Peyer's patch (tissue), 4 donors: ENCODE measurements at regions not wholly inside any gene's neighbourhood (a gene's known extent, or its start where the extent isn't known, plus 50 kb on each side); places are given as distances from the start of the nearest gene placed in this dataset.
A peak's percentile ranks its signal among the peaks of the same experiment; 100 is the strongest.

Experiments used
- DNase-seq, 3 donors: peaks; one replicate each; pipeline ENCODE4 v3.0.0-alpha.2; 2017 to 2019
- H3K27ac ChIP-seq, 4 donors: fragments of 200-600 bp; sonication (generic); one replicate each; pipeline ENCODE4 v1.5.1; 2016 to 2019
- H3K27me3 ChIP-seq, 2 donors: fragments of 200-600 bp; sonication (generic); one replicate each; pipeline ENCODE4 v1.5.1; 2019
- H3K36me3 ChIP-seq, 3 donors: fragments of 200-600 bp; sonication (generic); one replicate each; pipeline ENCODE4 v1.5.1; 2016 to 2019
- H3K4me1 ChIP-seq, 4 donors: fragments of 200-600 bp; sonication (generic); one replicate each; pipeline ENCODE4 v1.5.1; 2016 to 2019
- H3K4me3 ChIP-seq, 4 donors: fragments of 200-600 bp; sonication (generic); 1 replicate in 3 of 4; 2 replicates in 1 of 4; pipeline ENCODE4 v1.5.1; 2016 to 2019; ENCODE audit warnings: mild to moderate bottlenecking in 1 of 4
- H3K9me3 ChIP-seq, 4 donors: fragments of 200-600 bp; sonication (generic); one replicate each; pipeline ENCODE4 v1.5.1; 2016 to 2019; ENCODE audit warnings: mild to moderate bottlenecking in 1 of 4
- CTCF ChIP-seq, 6 experiments: fragments of 450-650 bp in 4 of 6; fragments of 200-600 bp in 2 of 6; sonication (generic) in 1 of 6; IDR thresholded peaks; one replicate each; pipeline ENCODE4 v1.5.1; 2017 to 2019; ENCODE audit warnings: antibody characterized with exemption in 6 of 6, mild to moderate bottlenecking in 3 of 6, moderate library complexity in 1 of 6
- POLR2A ChIP-seq, 2 donors: fragments of 450-650 bp; IDR thresholded peaks; one replicate each; pipeline ENCODE4 v1.5.1; 2017; ENCODE audit warnings: antibody characterized with exemption in 2 of 2, mild to moderate bottlenecking in 2 of 2, moderate library complexity in 2 of 2

GRCh38 chr17:83194761-83195329 is 115.4 kb downstream of the METRNL start:
- peak in 2 of 3 donors; percentile 11 to 43 for DNase-seq

GRCh38 chr17:83195330-83196023 is 116.1 kb downstream of the METRNL start:
- Histone ChIP-seq H3K27me3 (no peaks in the 10 kb centered on the region), H3K36me3 (no peaks in the 10 kb centered on the region), H3K9me3 (no peaks in the 10 kb centered on the region), H3K4me1 (peaks cover 0 to 22% (median 9%) of the 10 kb centered on the region in 4 donors), H3K27ac (peak overlapping the region in 1 of 4 donors; percentile 49), H3K4me3 (no peak overlapping the region)
- DNase-seq, result peak in 2 of 3 donors; percentile 10 to 45
- no peak for TF ChIP-seq CTCF (IDR thresholded peaks at IDR 0.05)

More at GRCh38 chr17:83194761-83195329, 115.4 kb downstream of the METRNL start:
- no peaks in the 10 kb centered on the region for H3K9me3 ChIP-seq
- no peaks in the 10 kb centered on the region for H3K36me3 ChIP-seq
- no peaks in the 10 kb centered on the region for H3K27me3 ChIP-seq
- peaks cover 0 to 16% (median 5%) of the 10 kb centered on the region in 4 donors for H3K4me1 ChIP-seq
- H3K27ac ChIP-seq, result no peak overlapping the region
- H3K4me3 ChIP-seq, result no peak overlapping the region
- no peak for TF ChIP-seq POLR2A (IDR thresholded peaks at IDR 0.05)
- no peak for TF ChIP-seq CTCF (IDR thresholded peaks at IDR 0.05)

- peak in 2 of 3 donors; percentile 12 to 42 for DNase-seq
- peak overlapping the region in 1 of 4 donors; percentile 49 for H3K27ac ChIP-seq
- no peaks in the 10 kb centered on the region for H3K36me3 ChIP-seq
- TF ChIP-seq CTCF (IDR thresholded peaks at IDR 0.05) (no peak), POLR2A (IDR thresholded peaks at IDR 0.05) (no peak)
- no peak overlapping the region for H3K4me3 ChIP-seq
- no peaks in the 10 kb centered on the region for H3K9me3 ChIP-seq
- no peaks in the 10 kb centered on the region for H3K27me3 ChIP-seq
- peaks cover 0 to 28% (median 14%) of the 10 kb centered on the region in 4 donors for H3K4me1 ChIP-seq
These were observed 116.6 kb downstream of the METRNL start for GRCh38 chr17:83196024-83196365.

- Histone ChIP-seq H3K9me3 (no peaks in the 10 kb centered on the region), H3K36me3 (no peaks in the 10 kb centered on the region), H3K27ac (no peak overlapping the region), H3K4me1 (peaks cover 0 to 29% (median 17%) of the 10 kb centered on the region in 4 donors), H3K27me3 (no peaks in the 10 kb centered on the region), H3K4me3 (no peak overlapping the region)
- peak in 1 of 3 donors; percentile 10 for DNase-seq
- TF ChIP-seq CTCF (IDR thresholded peaks at IDR 0.05), result no peak
- TF ChIP-seq POLR2A (IDR thresholded peaks at IDR 0.05), result no peak
These were observed 117.0 kb downstream of the METRNL start for GRCh38 chr17:83196366-83196765.

- no peaks in the 10 kb centered on the region for H3K27me3 ChIP-seq
- H3K27ac ChIP-seq, result no peak overlapping the region
- TF ChIP-seq CTCF (IDR thresholded peaks at IDR 0.05), result no peak
- peaks cover 0 to 29% (median 18%) of the 10 kb centered on the region in 4 donors for H3K4me1 ChIP-seq
- H3K4me3 ChIP-seq, result no peak overlapping the region
- no peaks in the 10 kb centered on the region for H3K36me3 ChIP-seq
- peak in 1 of 3 donors; percentile 6 for DNase-seq
- no peaks in the 10 kb centered on the region for H3K9me3 ChIP-seq
These were observed 117.8 kb downstream of the METRNL start for GRCh38 chr17:83196973-83197880.
